ENCODE measurements at regions not wholly inside any gene's neighbourhood (a gene's known extent, or its start where the extent isn't known, plus 50 kb on each side); places are given as distances from the start of the nearest gene placed in this dataset.

GRCh38 chr14:86104691-86105265 is 574.8 kb downstream of the FLRT2 start:
- Histone ChIP-seq H3K27me3 (no peaks in the 10 kb centered on the region), H3K36me3 (no peaks in the 10 kb centered on the region), H3K4me2 (no peak overlapping the region), H3K27ac (no peak overlapping the region), H3K9me3 (peaks cover 4% of the 10 kb centered on the region; the same call in 1 of the 2 replicates), H3K4me1 (peaks cover 6% of the 10 kb centered on the region; the same call in 1 of the 2 replicates), H3K4me3 (no peak overlapping the region), H3K9ac (no peak overlapping the region), H4K20me1 (no peaks in the 10 kb centered on the region)
- no peak for TF ChIP-seq Cebpa-rat (IDR thresholded peaks at IDR 0.05)

GRCh38 chr14:86094512-86094911 is 564.6 kb downstream of the FLRT2 start:
- Histone ChIP-seq H3K9me3 (peaks cover 4% of the 10 kb centered on the region; the same call in 1 of the 2 replicates), H4K20me1 (no peaks in the 10 kb centered on the region), H3K27ac (no peak overlapping the region), H3K4me1 (no peaks in the 10 kb centered on the region), H3K9ac (no peak overlapping the region), H3K27me3 (no peaks in the 10 kb centered on the region), H3K4me2 (no peak overlapping the region), H3K36me3 (no peaks in the 10 kb centered on the region), H3K4me3 (no peak overlapping the region)
- TF ChIP-seq Cebpa-rat (IDR thresholded peaks at IDR 0.05), result no peak

GRCh38 chr14:86091811-86092210 is 561.9 kb downstream of the FLRT2 start:
- H3K36me3 ChIP-seq, result no peaks in the 10 kb centered on the region
- H3K4me1 ChIP-seq, result peaks cover 10% of the 10 kb centered on the region; the same call in 1 of the 2 replicates
- no peak overlapping the region for H3K4me3 ChIP-seq

GRCh38 chr14:86088156-86088555 is 558.2 kb downstream of the FLRT2 start:
- no peak overlapping the region for H3K9ac ChIP-seq
- H3K27me3 ChIP-seq, result no peaks in the 10 kb centered on the region
- H3K36me3 ChIP-seq, result no peaks in the 10 kb centered on the region
- H3K4me3 ChIP-seq, result no peak overlapping the region
- H4K20me1 ChIP-seq, result no peaks in the 10 kb centered on the region
- no peaks in the 10 kb centered on the region; the same call in 1 of the 2 replicates for H3K9me3 ChIP-seq
- peaks cover 37% of the 10 kb centered on the region for H3K4me1 ChIP-seq
- no peak overlapping the region for H3K4me2 ChIP-seq
- no peak for TF ChIP-seq Cebpa-rat (IDR thresholded peaks at IDR 0.05)
- H3K27ac ChIP-seq, result no peak overlapping the region

More at GRCh38 chr14:86091811-86092210, 561.9 kb downstream of the FLRT2 start:
- no peak for TF ChIP-seq Cebpa-rat (IDR thresholded peaks at IDR 0.05)
- Histone ChIP-seq H3K9me3 (peaks cover 4% of the 10 kb centered on the region; the same call in 1 of the 2 replicates), H3K9ac (no peak overlapping the region), H3K27me3 (no peaks in the 10 kb centered on the region), H4K20me1 (no peaks in the 10 kb centered on the region), H3K27ac (no peak overlapping the region), H3K4me2 (no peak overlapping the region)

DNA sequence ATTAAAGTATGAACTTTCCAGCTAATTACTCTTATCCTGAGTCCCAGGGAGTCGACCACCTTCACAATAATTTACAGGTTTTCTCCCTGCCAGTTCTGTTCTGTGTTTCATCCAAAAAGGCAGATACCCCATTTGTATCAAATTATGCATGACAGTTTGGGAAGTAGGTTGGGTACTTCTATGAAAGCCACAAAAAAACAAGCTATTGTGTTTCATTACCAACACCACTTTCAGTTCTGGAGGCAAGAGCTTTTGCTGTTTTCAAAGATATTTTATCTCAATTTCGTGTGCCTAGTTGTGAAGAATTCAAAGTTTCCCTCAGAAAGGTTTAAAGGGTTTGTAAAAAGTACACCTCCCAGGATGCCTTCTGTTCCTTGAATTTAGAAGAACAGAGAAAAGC is 557.4 kb downstream of the FLRT2 start:
- Histone ChIP-seq H3K36me3 (no peaks in the 10 kb centered on the region), H3K4me1 (peaks cover 45% of the 10 kb centered on the region), H3K4me2 (peak overlapping the region; percentile 11; the same call in 1 of the 2 replicates), H3K4me3 (no peak overlapping the region), H3K27me3 (no peaks in the 10 kb centered on the region), H4K20me1 (no peaks in the 10 kb centered on the region), H3K27ac (no peak overlapping the region), H3K9ac (no peak overlapping the region), H3K9me3 (peaks cover 6% of the 10 kb centered on the region)
- no peak for TF ChIP-seq Cebpa-rat (IDR thresholded peaks at IDR 0.05)

- H3K4me1 ChIP-seq, result peaks cover 47% of the 10 kb centered on the region
- no peak for TF ChIP-seq Cebpa-rat (IDR thresholded peaks at IDR 0.05)
- no peaks in the 10 kb centered on the region for H3K36me3 ChIP-seq
- H3K4me3 ChIP-seq, result no peak overlapping the region
- H3K9me3 ChIP-seq, result peaks cover 10% of the 10 kb centered on the region; the same call in 1 of the 2 replicates
- no peak overlapping the region for H3K27ac ChIP-seq
- no peaks in the 10 kb centered on the region for H3K27me3 ChIP-seq
- H3K9ac ChIP-seq, result no peak overlapping the region
- H3K4me2 ChIP-seq, result peak overlapping the region; percentile 11; the same call in 1 of the 2 replicates
- no peaks in the 10 kb centered on the region for H4K20me1 ChIP-seq
Observed at GRCh38 chr14:86086962-86087361, 557.0 kb downstream of the FLRT2 start.

DNA sequence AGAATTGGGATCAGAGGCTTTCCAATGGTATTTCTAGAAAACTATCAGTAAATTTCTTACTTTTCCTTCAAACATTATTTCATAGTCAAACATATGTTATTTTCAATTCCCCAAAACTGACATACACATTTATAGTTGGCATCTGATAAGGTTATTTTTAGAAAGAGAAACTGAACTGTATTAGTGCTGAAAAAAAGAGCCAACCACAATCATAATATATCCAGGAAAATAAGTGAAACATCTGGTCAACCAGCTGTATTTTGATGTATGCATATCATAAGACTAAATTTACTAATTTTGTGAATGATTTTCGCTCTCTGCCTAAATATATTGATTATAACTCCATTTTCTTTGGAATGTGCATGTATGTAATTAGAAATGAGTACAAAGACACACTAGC is 554.2 kb downstream of the FLRT2 start:
- Histone ChIP-seq H3K27me3 (no peaks in the 10 kb centered on the region), H3K4me3 (no peak overlapping the region), H3K9me3 (peaks cover 11% of the 10 kb centered on the region; the same call in 1 of the 2 replicates)

GRCh38 chr14:86083616-86084015 is 553.7 kb downstream of the FLRT2 start:
- TF ChIP-seq Cebpa-rat (IDR thresholded peaks at IDR 0.05), result no peak
- H3K36me3 ChIP-seq, result no peaks in the 10 kb centered on the region
- peaks cover 47% of the 10 kb centered on the region for H3K4me1 ChIP-seq
- peak overlapping the region; percentile 80 for H3K27ac ChIP-seq
- H3K4me3 ChIP-seq, result 0 out of 2 replicates have a peak overlapping the region, but pooled peaks have one; percentile 7
- no peaks in the 10 kb centered on the region for H3K27me3 ChIP-seq
- H3K9me3 ChIP-seq, result peaks cover 11% of the 10 kb centered on the region; the same call in 1 of the 2 replicates
- H4K20me1 ChIP-seq, result no peaks in the 10 kb centered on the region
- H3K9ac ChIP-seq, result peak overlapping the region; percentile 19; the same call in 1 of the 2 replicates
- H3K4me2 ChIP-seq, result peak overlapping the region; percentile 70

More for the DNA sequence above, 554.2 kb downstream of the FLRT2 start:
- H3K4me2 ChIP-seq, result peak overlapping the region; percentile 70
- H3K4me1 ChIP-seq, result peaks cover 47% of the 10 kb centered on the region
- peak overlapping the region; percentile 80 for H3K27ac ChIP-seq
- no peaks in the 10 kb centered on the region for H4K20me1 ChIP-seq
- no peaks in the 10 kb centered on the region for H3K36me3 ChIP-seq
- no peak for TF ChIP-seq Cebpa-rat (IDR thresholded peaks at IDR 0.05)
- no peak overlapping the region for H3K9ac ChIP-seq

- H3K9me3 ChIP-seq, result peaks cover 4% of the 10 kb centered on the region; the same call in 1 of the 2 replicates
- H3K27ac ChIP-seq, result peak overlapping the region; percentile 78
- H4K20me1 ChIP-seq, result no peaks in the 10 kb centered on the region
- no peak for TF ChIP-seq Cebpa-rat (IDR thresholded peaks at IDR 0.05)
- H3K4me2 ChIP-seq, result peak overlapping the region; percentile 73
- H3K4me1 ChIP-seq, result peaks cover 22% of the 10 kb centered on the region
- H3K9ac ChIP-seq, result 0 out of 2 replicates have a peak overlapping the region, but pooled peaks have one; percentile 37
- H3K36me3 ChIP-seq, result no peaks in the 10 kb centered on the region
- H3K27me3 ChIP-seq, result no peaks in the 10 kb centered on the region
- H3K4me3 ChIP-seq, result peak overlapping the region; percentile 4; the same call in 1 of the 2 replicates
Observed at GRCh38 chr14:86072116-86072894, 542.4 kb downstream of the FLRT2 start.

DNA sequence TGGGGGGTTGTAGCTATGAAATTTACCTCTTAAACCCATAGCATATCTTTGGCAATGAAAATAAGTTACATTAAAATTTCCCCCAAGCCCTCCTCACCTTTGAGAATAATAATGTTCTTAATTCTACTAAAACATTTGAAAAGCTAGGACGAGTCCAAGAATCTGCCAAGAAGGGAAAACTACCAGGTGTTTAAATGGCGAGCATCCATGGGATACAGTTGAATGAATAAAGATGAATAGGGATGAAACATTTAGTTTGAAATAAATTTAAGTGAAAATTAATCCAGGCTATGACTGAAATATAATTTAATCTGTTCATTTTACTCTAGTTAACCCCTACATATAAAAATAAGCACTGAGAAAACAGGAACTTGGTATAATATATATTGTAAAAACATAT is 536.7 kb downstream of the FLRT2 start:
- peaks cover 7% of the 10 kb centered on the region for H3K4me1 ChIP-seq
- no peaks in the 10 kb centered on the region for H3K27me3 ChIP-seq
- H4K20me1 ChIP-seq, result no peaks in the 10 kb centered on the region
- H3K4me2 ChIP-seq, result no peak overlapping the region
- H3K27ac ChIP-seq, result no peak overlapping the region
- peaks cover 4% of the 10 kb centered on the region for H3K9me3 ChIP-seq
- H3K9ac ChIP-seq, result no peak overlapping the region
- H3K4me3 ChIP-seq, result no peak overlapping the region
- no peaks in the 10 kb centered on the region for H3K36me3 ChIP-seq
- TF ChIP-seq Cebpa-rat (IDR thresholded peaks at IDR 0.05), result no peak

All from BLaER1 (cell line).